ENCODE measurements at regions not wholly inside any gene's neighbourhood (a gene's known extent, or its start where the extent isn't known, plus 50 kb on each side); places are given as distances from the start of the nearest gene placed in this dataset.

DNA sequence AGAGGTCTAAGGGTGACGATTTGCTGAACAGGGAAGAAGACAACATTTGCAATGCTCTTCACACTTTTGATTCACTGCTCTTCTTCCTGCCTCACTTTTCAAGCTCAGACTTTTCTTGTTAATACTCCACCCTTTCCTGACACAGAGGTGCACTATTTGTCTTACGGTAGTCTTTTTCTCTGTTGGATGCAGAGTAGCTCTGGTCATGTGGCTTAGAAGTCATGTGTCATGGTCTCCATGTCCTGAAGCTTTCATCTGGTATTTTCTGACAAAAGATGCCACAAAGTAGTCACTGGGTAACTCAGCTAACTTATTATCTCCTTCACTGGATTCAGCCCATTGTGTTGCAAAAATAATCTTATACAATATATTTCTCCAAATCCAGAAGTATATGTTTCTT is 149.1 kb downstream of the TFEC start:
- 0 out of 2 replicates have a peak, but pooled peaks cover 1% of the 10 kb centered on the region for H3K9me3 ChIP-seq (replicated peaks; ENCODE audit: control insufficient read depth, insufficient read depth, low read depth, low read length)
- ATAC-seq (no peak), DNase-seq (ENCODE audit: extremely low read depth in 1 of 4, low spot score in 3 of 4) (no peak), FAIRE-seq (no peak)
- in situ Hi-C loops (cut with MboI) (no loop called here), intact Hi-C loops (cut with micrococcal nuclease) (loop anchor here (10.0 kb wide), 1 partner anchor 243 kb away; no protein-coding TSS in a partner anchor)
- no peaks in the 10 kb centered on the region for H3K79me2 ChIP-seq (ENCODE audit: control insufficient read depth, insufficient read depth, low read length)
- H2AFZ ChIP-seq (ENCODE audit: low read depth, low read length): no peak overlapping the region
- no peak overlapping the region for H3K27ac ChIP-seq (ENCODE audit: extremely low read depth, low read depth, low read length)
- H3K9me1 ChIP-seq (ENCODE audit: control insufficient read depth, insufficient read depth, low read length): no peaks in the 10 kb centered on the region
- ChIA-PET CTCF (ENCODE audit: low intra/inter-chr PET ratio) (no interaction called here), POLR2A (interaction anchor here (0.6 kb wide), 1 partner anchor 12 kb away, joined by 3 read pairs; no protein-coding TSS in a partner anchor)
- no peaks in the 10 kb centered on the region for H3K36me3 ChIP-seq (ENCODE audit: control insufficient read depth, insufficient read depth, low read length)
- no TSS peak for BruUV-seq (replicated peaks)
- 0% methylated on average over 2 of the region's 2 CpGs for WGBS (ENCODE audit: insufficient coverage, low coverage, missing lambda C conversion rate)
- H4K20me1 ChIP-seq (replicated peaks; ENCODE audit: control insufficient read depth, insufficient read depth, low read length): no peaks in the 10 kb centered on the region
- no peak overlapping the region for H3K9ac ChIP-seq (ENCODE audit: insufficient read depth in 1 of 2, low read depth in 2 of 2, low read length in 2 of 2)
- H3K4me3 ChIP-seq: no peak overlapping the region
- H3K27me3 ChIP-seq (ENCODE audit: control insufficient read depth in 2 of 2, insufficient read depth in 2 of 2, low read length in 2 of 2): no peaks in the 10 kb centered on the region
- no peak overlapping the region for H3K4me2 ChIP-seq (ENCODE audit: insufficient read depth, low read length)
- H3K4me1 ChIP-seq (replicated peaks in 1 of 2; ENCODE audit: control insufficient read depth in 2 of 2, insufficient read depth in 2 of 2, low read length in 2 of 2): no peaks in the 10 kb centered on the region
- TF ChIP-seq MCM3 (IDR thresholded peaks at IDR 0.05) (no peak), ZNF75A (CRISPR knock-in tag; IDR thresholded peaks at IDR 0.05) (no peak), PCBP1 (IDR thresholded peaks at IDR 0.05; ENCODE audit: low read depth, low read length, poor library complexity, severe bottlenecking) (no peak), TRIM25 (IDR thresholded peaks at IDR 0.05; ENCODE audit: borderline replicate concordance) (no peak), MAFK (IDR thresholded peaks at IDR 0.05; ENCODE audit: low read length) (no peak), SRSF3 (IDR thresholded peaks at IDR 0.05; ENCODE audit: insufficient read depth, low read length) (no peak), CCNT2 (IDR thresholded peaks at IDR 0.05; ENCODE audit: borderline replicate concordance, extremely low read depth, insufficient read length, low read depth, low read length) (no peak), ZNF146 (CRISPR knock-in tag; IDR thresholded peaks at IDR 0.05; ENCODE audit: unreplicated experiment) (no peak), NBN (IDR thresholded peaks at IDR 0.05; ENCODE audit: low read depth) (no peak), FOXJ2 (tag; IDR thresholded peaks at IDR 0.05) (no peak), CHAMP1 (IDR thresholded peaks at IDR 0.05) (no peak), ZEB2 (IDR thresholded peaks at IDR 0.05) (no peak), HMG20A (CRISPR knock-in tag; conservative IDR thresholded peaks at IDR 0.05) (no peak)
- TF ChIP-seq, protein P1, sequence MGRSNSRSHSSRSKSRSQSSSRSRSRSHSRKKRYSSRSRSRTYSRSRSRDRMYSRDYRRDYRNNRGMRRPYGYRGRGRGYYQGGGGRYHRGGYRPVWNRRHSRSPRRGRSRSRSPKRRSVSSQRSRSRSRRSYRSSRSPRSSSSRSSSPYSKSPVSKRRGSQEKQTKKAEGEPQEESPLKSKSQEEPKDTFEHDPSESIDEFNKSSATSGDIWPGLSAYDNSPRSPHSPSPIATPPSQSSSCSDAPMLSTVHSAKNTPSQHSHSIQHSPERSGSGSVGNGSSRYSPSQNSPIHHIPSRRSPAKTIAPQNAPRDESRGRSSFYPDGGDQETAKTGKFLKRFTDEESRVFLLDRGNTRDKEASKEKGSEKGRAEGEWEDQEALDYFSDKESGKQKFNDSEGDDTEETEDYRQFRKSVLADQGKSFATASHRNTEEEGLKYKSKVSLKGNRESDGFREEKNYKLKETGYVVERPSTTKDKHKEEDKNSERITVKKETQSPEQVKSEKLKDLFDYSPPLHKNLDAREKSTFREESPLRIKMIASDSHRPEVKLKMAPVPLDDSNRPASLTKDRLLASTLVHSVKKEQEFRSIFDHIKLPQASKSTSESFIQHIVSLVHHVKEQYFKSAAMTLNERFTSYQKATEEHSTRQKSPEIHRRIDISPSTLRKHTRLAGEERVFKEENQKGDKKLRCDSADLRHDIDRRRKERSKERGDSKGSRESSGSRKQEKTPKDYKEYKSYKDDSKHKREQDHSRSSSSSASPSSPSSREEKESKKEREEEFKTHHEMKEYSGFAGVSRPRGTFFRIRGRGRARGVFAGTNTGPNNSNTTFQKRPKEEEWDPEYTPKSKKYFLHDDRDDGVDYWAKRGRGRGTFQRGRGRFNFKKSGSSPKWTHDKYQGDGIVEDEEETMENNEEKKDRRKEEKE (IDR thresholded peaks at IDR 0.05; ENCODE audit: borderline replicate concordance in 1 of 2, control insufficient read depth in 1 of 2, low read depth in 2 of 2, low read length in 1 of 2): no peak
- TF ChIP-seq, protein P2, sequence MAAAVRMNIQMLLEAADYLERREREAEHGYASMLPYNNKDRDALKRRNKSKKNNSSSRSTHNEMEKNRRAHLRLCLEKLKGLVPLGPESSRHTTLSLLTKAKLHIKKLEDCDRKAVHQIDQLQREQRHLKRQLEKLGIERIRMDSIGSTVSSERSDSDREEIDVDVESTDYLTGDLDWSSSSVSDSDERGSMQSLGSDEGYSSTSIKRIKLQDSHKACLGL (CRISPR knock-in tag; IDR thresholded peaks at IDR 0.05; ENCODE audit: borderline replicate concordance, poor library complexity, severe bottlenecking): no peak
